ENCODE measurements at regions not wholly inside any gene's neighbourhood (a gene's known extent, or its start where the extent isn't known, plus 50 kb on each side); places are given as distances from the start of the nearest gene placed in this dataset.

- TF ChIP-seq CHD7 (IDR thresholded peaks at IDR 0.05; ENCODE audit: insufficient replicate concordance, low read length) (no peak), CHD2 (IDR thresholded peaks at IDR 0.05; ENCODE audit: low read length) (no peak), CREB1 (IDR thresholded peaks at IDR 0.05) (no peak)
Measured at GRCh38 chr2:208983486-208983885, 440.4 kb upstream of the MAP2 start (continued).
